H1 (cell line): ENCODE measurements at regions not wholly inside any gene's neighbourhood (a gene's known extent, or its start where the extent isn't known, plus 50 kb on each side); places are given as distances from the start of the nearest gene placed in this dataset.

Experiments
- CTCF ChIA-PET: fragments of 300-600 bp; sonication (Branson Sonifier 250); formaldehyde crosslinking; loops from one replicate; lab custom pipeline; 2021; ENCODE audit not compliant: partially characterized antibody; lab: Charles Lee
- POLR2A ChIA-PET: fragments of 300-600 bp; sonication (Branson Sonifier 250); formaldehyde crosslinking; loops from one replicate; lab custom pipeline; 2021; ENCODE audit warnings: inconsistent platforms; ENCODE audit not compliant: partially characterized antibody; lab: Charles Lee
- DNase-seq, 2 experiments: peaks; one replicate each; pipeline versions ENCODE4 v3.0.0 to v3.0.0-alpha.2; 2010 to 2022; ENCODE audit warnings: low spot score in 2 of 2, low read depth in 1 of 2, mixed read lengths in 1 of 2
- FAIRE-seq: peaks from 2 replicates; lab custom pipeline; 2011; peaks lifted over from hg19 to GRCh38; lab: Jason Lieb, UNC
- H2AFZ ChIP-seq: 2 replicates; pipeline ENCODE4 v1.8.1; 2012; ENCODE audit warnings: low read length, inconsistent platforms
- H2AK5ac ChIP-seq: 2 replicates; pipeline ENCODE4 v1.6.1; 2013; ENCODE audit warnings: low read depth, low read length
- H2BK120ac ChIP-seq: replicated peaks from 2 replicates; pipeline ENCODE3; 2013; ENCODE audit warnings: low read depth, low read length, inconsistent platforms
- H2BK12ac ChIP-seq: 2 replicates; pipeline ENCODE4 v1.6.1; 2013; ENCODE audit warnings: low read depth, low read length
- H2BK15ac ChIP-seq: 2 replicates; pipeline ENCODE4 v1.6.1; 2013; ENCODE audit warnings: low read length
- H2BK20ac ChIP-seq: 2 replicates; pipeline ENCODE4 v1.6.1; 2013; ENCODE audit warnings: low read length
- H2BK5ac ChIP-seq: 2 replicates; pipeline ENCODE4 v1.6.1; 2013; ENCODE audit warnings: low read depth, low read length
- H3K14ac ChIP-seq: 2 replicates; pipeline ENCODE4 v1.6.1; 2013; ENCODE audit warnings: inconsistent platforms; ENCODE audit not compliant: insufficient read length
- H3K18ac ChIP-seq: 2 replicates; pipeline ENCODE4 v1.6.1; 2013; ENCODE audit warnings: low read length; ENCODE audit errors: extremely low read depth
- H3K23ac ChIP-seq: 2 replicates; pipeline ENCODE4 v1.6.1; 2013; ENCODE audit warnings: inconsistent platforms; ENCODE audit not compliant: insufficient read length
- H3K23me2 ChIP-seq: 2 replicates; pipeline ENCODE4 v1.6.1; 2013; ENCODE audit warnings: low read depth, low read length
- H3K27ac ChIP-seq: 2 replicates; pipeline ENCODE4 v1.6.1; 2011; ENCODE audit warnings: low read depth, low read length, inconsistent platforms
- H3K27me3 ChIP-seq, 4 experiments: replicated peaks in 1 of 4; 1 replicate in 1 of 4; 2 replicates in 3 of 4; pipeline versions ENCODE4 v1.6.1 to v1.8.1; 2011 to 2013; ENCODE audit warnings: low read length in 3 of 4, mild to moderate bottlenecking in 3 of 4, inconsistent platforms in 2 of 4, mixed read lengths in 2 of 4, moderate library complexity in 1 of 4; ENCODE audit not compliant: control insufficient read depth in 3 of 4, insufficient read depth in 3 of 4; ENCODE audit errors: extremely low read depth in 1 of 4
- H3K36me3 ChIP-seq, 4 experiments: 2 replicates each; pipeline versions ENCODE4 v1.6.1 to v1.8.1; 2011 to 2013; ENCODE audit warnings: mild to moderate bottlenecking in 4 of 4, low read length in 3 of 4, moderate library complexity in 2 of 4, control low read depth in 1 of 4, inconsistent platforms in 1 of 4; ENCODE audit not compliant: insufficient read depth in 4 of 4, control insufficient read depth in 2 of 4
- H3K4ac ChIP-seq: replicated peaks from 2 replicates; pipeline ENCODE3; 2013; ENCODE audit warnings: low read length, low read depth, mixed read lengths, inconsistent platforms; ENCODE audit not compliant: insufficient read length
- H3K4me1 ChIP-seq, 4 experiments: replicated peaks in 1 of 4; 1 replicate in 1 of 4; 2 replicates in 3 of 4; pipeline versions ENCODE4 v1.6.1 to v1.8.1; 2011 to 2013; ENCODE audit warnings: low read length in 3 of 4, inconsistent platforms in 2 of 4, mixed read lengths in 1 of 4; ENCODE audit not compliant: insufficient read depth in 4 of 4, control insufficient read depth in 3 of 4
- H3K4me2 ChIP-seq, 2 experiments: 2 replicates each; pipeline versions ENCODE4 v1.6.1 to v1.8.1; 2011 to 2013; ENCODE audit warnings: low read depth in 2 of 2, low read length in 2 of 2, control low read depth in 1 of 2, inconsistent platforms in 1 of 2, mild to moderate bottlenecking in 1 of 2; ENCODE audit not compliant: insufficient read depth in 1 of 2
- H3K4me3 ChIP-seq, 4 experiments: fragments of 200-600, 300-600 bp in 1 of 4; sonication (generic), shearing (Covaris generic), sonication (Bioruptor Twin) in 1 of 4; 2 replicates each; pipeline versions ENCODE4 v1.5.1 to v1.8.1; 2011 to 2016; ENCODE audit warnings: low read length in 4 of 4, low read depth in 3 of 4, control low read depth in 2 of 4, inconsistent platforms in 2 of 4, mild to moderate bottlenecking in 2 of 4, mixed read lengths in 1 of 4, moderate library complexity in 1 of 4; ENCODE audit not compliant: insufficient read depth in 2 of 4; ENCODE audit errors: extremely low read depth in 1 of 4
- H3K56ac ChIP-seq: replicated peaks from 2 replicates; pipeline ENCODE3; 2013; ENCODE audit warnings: low read depth, mild to moderate bottlenecking, mixed read lengths, low read length, inconsistent platforms; ENCODE audit not compliant: insufficient read length
- H3K79me1 ChIP-seq: 2 replicates; pipeline ENCODE4 v1.6.1; 2013; ENCODE audit warnings: low read depth, low read length, control low read depth
- H3K79me2 ChIP-seq, 2 experiments: 2 replicates each; pipeline versions ENCODE4 v1.6.1 to v1.8.1; 2012 to 2013; ENCODE audit warnings: low read length in 2 of 2, mild to moderate bottlenecking in 2 of 2, inconsistent platforms in 1 of 2; ENCODE audit not compliant: insufficient read depth in 2 of 2, control insufficient read depth in 1 of 2
- H3K9ac ChIP-seq, 4 experiments: replicated peaks in 1 of 4; 1 replicate in 1 of 4; 2 replicates in 3 of 4; pipeline versions ENCODE4 v1.6.1 to v1.8.1; 2011 to 2013; ENCODE audit warnings: low read depth in 3 of 4, low read length in 3 of 4, control low read depth in 2 of 4, mild to moderate bottlenecking in 2 of 4, moderate library complexity in 2 of 4, inconsistent platforms in 1 of 4; ENCODE audit errors: extremely low read depth in 1 of 4
- H3K9me3 ChIP-seq, 2 experiments: 2 replicates each; pipeline versions ENCODE4 v1.6.1 to v1.8.1; 2012 to 2013; ENCODE audit warnings: mild to moderate bottlenecking in 2 of 2, moderate library complexity in 2 of 2, control low read depth in 1 of 2, inconsistent platforms in 1 of 2, low read depth in 1 of 2, low read length in 1 of 2, mixed read lengths in 1 of 2; ENCODE audit not compliant: insufficient read depth in 2 of 2
- H4K20me1 ChIP-seq, 2 experiments: replicated peaks in 1 of 2; 2 replicates each; pipeline versions ENCODE3 to v1.8.1; 2011 to 2013; ENCODE audit warnings: inconsistent platforms in 2 of 2, low read length in 2 of 2, mild to moderate bottlenecking in 1 of 2; ENCODE audit not compliant: insufficient read depth in 2 of 2, control insufficient read depth in 1 of 2
- H4K5ac ChIP-seq: 2 replicates; pipeline ENCODE4 v1.6.1; 2013; ENCODE audit warnings: low read length, low read depth, mixed read lengths, inconsistent platforms; ENCODE audit not compliant: insufficient read length
- H4K8ac ChIP-seq: 2 replicates; pipeline ENCODE4 v1.8.0; 2013; ENCODE audit warnings: mild to moderate bottlenecking, moderate library complexity, low read length, inconsistent platforms; ENCODE audit not compliant: insufficient read depth; ENCODE audit errors: extremely low read depth
- H4K91ac ChIP-seq: replicated peaks from 2 replicates; pipeline ENCODE3; 2013; ENCODE audit warnings: low read length, mixed read lengths, inconsistent platforms; ENCODE audit not compliant: insufficient read length
- BCL11A ChIP-seq, 2 experiments: IDR thresholded peaks; one replicate each; pipeline ENCODE4 v1.6.1; 2011; ENCODE audit warnings: low read depth in 2 of 2, low read length in 2 of 2, mild to moderate bottlenecking in 2 of 2
- CBX8 ChIP-seq: fragments of 300-800, 300-1000 bp; sonication (generic); IDR thresholded peaks from 2 replicates; pipeline ENCODE4 v1.7.1; 2016; ENCODE audit warnings: low read depth, low read length, borderline replicate concordance
- CTBP2 ChIP-seq: IDR thresholded peaks from 2 replicates; pipeline ENCODE4 v1.7.0; 2011; ENCODE audit warnings: borderline replicate concordance, mild to moderate bottlenecking, moderate library complexity, mixed read lengths, low read length; ENCODE audit not compliant: insufficient read depth, insufficient read length
- EGR1 ChIP-seq: IDR thresholded peaks from 2 replicates; pipeline ENCODE4 v1.6.1; 2011; ENCODE audit warnings: low read depth, low read length, borderline replicate concordance
- EP300 ChIP-seq, 2 experiments: IDR thresholded peaks; 1 replicate in 1 of 2; 2 replicates in 1 of 2; pipeline ENCODE4 v1.6.1; 2011 to 2012; ENCODE audit warnings: low read depth in 2 of 2, low read length in 2 of 2, mild to moderate bottlenecking in 2 of 2, borderline replicate concordance in 1 of 2, inconsistent platforms in 1 of 2, moderate library complexity in 1 of 2
- FOSL1 ChIP-seq: IDR thresholded peaks from 2 replicates; pipeline ENCODE4 v1.6.1; 2011; ENCODE audit warnings: mild to moderate bottlenecking, low read depth, low read length, moderate library complexity; ENCODE audit not compliant: insufficient read depth
- HDAC2 ChIP-seq, 2 experiments: fragments of 300-600 bp in 1 of 2; sonication (generic) in 1 of 2; IDR thresholded peaks; 2 replicates each; pipeline ENCODE4 v1.6.1; 2011 to 2012; ENCODE audit warnings: low read depth in 2 of 2, low read length in 2 of 2, mild to moderate bottlenecking in 2 of 2, moderate library complexity in 2 of 2, borderline replicate concordance in 1 of 2, inconsistent platforms in 1 of 2
- HDAC6 ChIP-seq: IDR thresholded peaks from one replicate; pipeline ENCODE4 v1.7.1; 2012; ENCODE audit warnings: low read depth, mild to moderate bottlenecking, inconsistent platforms, low read length, moderate library complexity
- MAX ChIP-seq: IDR thresholded peaks from 2 replicates; pipeline ENCODE4 v1.6.1; 2012; ENCODE audit warnings: inconsistent platforms
- SIX5 ChIP-seq: IDR thresholded peaks from 2 replicates; pipeline ENCODE4 v1.6.1; 2011; ENCODE audit warnings: mild to moderate bottlenecking, low read depth, low read length
- SP1 ChIP-seq: IDR thresholded peaks from 2 replicates; pipeline ENCODE4 v1.6.1; 2011; ENCODE audit warnings: low read depth, low read length
- SP2 ChIP-seq: IDR thresholded peaks from 2 replicates; pipeline ENCODE4 v1.6.1; 2012; ENCODE audit warnings: mild to moderate bottlenecking, low read length, inconsistent platforms
- TAF7 ChIP-seq: optimal IDR thresholded peaks from 2 replicates; pipeline ENCODE3; 2011; ENCODE audit warnings: low read depth, mild to moderate bottlenecking, inconsistent platforms, low read length, moderate library complexity, borderline replicate concordance
- TCF12 ChIP-seq: IDR thresholded peaks from 2 replicates; pipeline ENCODE4 v1.6.1; 2011; ENCODE audit warnings: low read depth, mild to moderate bottlenecking, low read length
- YY1 ChIP-seq: IDR thresholded peaks from 2 replicates; pipeline ENCODE4 v1.6.1; 2011; ENCODE audit warnings: low read depth, mild to moderate bottlenecking, low read length
- WGBS, 2 experiments: shearing (Covaris generic) in 1 of 2; methylation state at CpG; one replicate each; pipeline versions ENCODE4 v1.1.6 to v1.1.7; 2013 to 2015; ENCODE audit warnings: low lambda C conversion rate in 2 of 2, mixed read lengths in 2 of 2, inconsistent platforms in 1 of 2, low coverage in 1 of 2, missing lambda C conversion rate in 1 of 2; ENCODE audit not compliant: insufficient replicate concordance in 2 of 2, insufficient coverage in 1 of 2, insufficient read length in 1 of 2; ENCODE audit errors: extremely low coverage in 1 of 2, missing lambda C conversion rate in 1 of 2; 5-methylcytosine and 5-hydroxymethylcytosine counted together

- no peak for FAIRE-seq
- Histone ChIP-seq H3K9me3 (peaks cover 0 to 3% of the 10 kb centered on the region in 2 experiments; a peak in 1 of 4 replicates), H3K23me2 (no peaks in the 10 kb centered on the region), H3K4me1 (no peaks in the 10 kb centered on the region; a peak in 1 of 7 replicates), H3K27ac (no peak overlapping the region), H3K4me2 (no peak overlapping the region), H3K56ac (no peak overlapping the region), H3K79me2 (no peaks in the 10 kb centered on the region), H4K91ac (no peak overlapping the region), H2BK20ac (no peak overlapping the region), H2BK5ac (no peak overlapping the region), H3K27me3 (no peaks in the 10 kb centered on the region), H4K8ac (no peak overlapping the region), H2AK5ac (no peak overlapping the region), H3K23ac (no peak overlapping the region), H3K4me3 (no peak overlapping the region), H2BK12ac (no peak overlapping the region), H4K5ac (no peak overlapping the region), H4K20me1 (no peaks in the 10 kb centered on the region), H3K18ac (no peak overlapping the region), H3K9ac (no peak overlapping the region), H3K79me1 (no peaks in the 10 kb centered on the region), H2BK15ac (no peak overlapping the region), H2AFZ (no peak overlapping the region), H3K36me3 (no peaks in the 10 kb centered on the region), H3K4ac (no peak overlapping the region), H2BK120ac (no peak overlapping the region), H3K14ac (no peak overlapping the region)
- DNase-seq = no peak
- ChIA-PET CTCF (no interaction called here), POLR2A (no interaction called here)
- WGBS, 2 experiments = 79% methylated on average over 1 of the region's 1 CpG; no CpG with 5 or more reads in 1 of the 2 experiments
- no peak for TF ChIP-seq TCF12
- no peak for TF ChIP-seq CTBP2
- no peak for TF ChIP-seq SIX5
- no peak for TF ChIP-seq FOSL1
- TF ChIP-seq SP2 = no peak
- no peak for TF ChIP-seq YY1
- no peak for TF ChIP-seq MAX
- no peak for TF ChIP-seq HDAC6
- no peak for TF ChIP-seq TAF7
- TF ChIP-seq CBX8 = no peak
- TF ChIP-seq HDAC2 (IDR thresholded peaks at IDR 0.05; ENCODE audit: borderline replicate concordance in 1 of 2, low read depth in 2 of 2, low read length in 2 of 2) = no peak
- no peak for TF ChIP-seq EGR1
- no peak for TF ChIP-seq BCL11A (IDR thresholded peaks at IDR 0.05; ENCODE audit: low read depth in 2 of 2, low read length in 2 of 2)
- TF ChIP-seq EP300 (IDR thresholded peaks at IDR 0.05; ENCODE audit: borderline replicate concordance in 1 of 2, low read depth in 2 of 2, low read length in 2 of 2) = no peak
- no peak for TF ChIP-seq SP1
These were observed 482.0 kb upstream of the LRRTM1 start for GRCh38 chr2:80786584-80786983.
